ENCODE measurements at regions not wholly inside any gene's neighbourhood (a gene's known extent, or its start where the extent isn't known, plus 50 kb on each side); places are given as distances from the start of the nearest gene placed in this dataset.

DNA sequence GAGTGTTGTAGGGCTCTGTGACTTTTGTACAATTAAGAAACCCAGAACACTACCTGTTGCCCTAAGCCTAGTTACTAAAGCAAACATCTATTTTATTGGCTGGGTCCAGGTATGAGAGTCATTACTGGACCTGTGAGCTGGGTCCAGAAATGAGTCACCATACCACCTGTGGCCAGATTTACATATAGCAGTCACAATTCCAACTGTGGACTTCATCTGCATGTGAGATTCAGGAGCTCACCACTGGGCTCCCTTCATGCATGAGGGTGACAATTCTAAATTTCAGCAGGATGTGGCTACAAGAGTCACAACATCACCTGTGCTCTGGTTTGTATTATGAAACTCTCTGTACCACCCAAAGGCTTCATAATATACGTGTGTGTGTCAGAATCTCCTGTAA, 2038.0 kb downstream of the TP53TG3F start:
- TF ChIP-seq, protein P1, sequence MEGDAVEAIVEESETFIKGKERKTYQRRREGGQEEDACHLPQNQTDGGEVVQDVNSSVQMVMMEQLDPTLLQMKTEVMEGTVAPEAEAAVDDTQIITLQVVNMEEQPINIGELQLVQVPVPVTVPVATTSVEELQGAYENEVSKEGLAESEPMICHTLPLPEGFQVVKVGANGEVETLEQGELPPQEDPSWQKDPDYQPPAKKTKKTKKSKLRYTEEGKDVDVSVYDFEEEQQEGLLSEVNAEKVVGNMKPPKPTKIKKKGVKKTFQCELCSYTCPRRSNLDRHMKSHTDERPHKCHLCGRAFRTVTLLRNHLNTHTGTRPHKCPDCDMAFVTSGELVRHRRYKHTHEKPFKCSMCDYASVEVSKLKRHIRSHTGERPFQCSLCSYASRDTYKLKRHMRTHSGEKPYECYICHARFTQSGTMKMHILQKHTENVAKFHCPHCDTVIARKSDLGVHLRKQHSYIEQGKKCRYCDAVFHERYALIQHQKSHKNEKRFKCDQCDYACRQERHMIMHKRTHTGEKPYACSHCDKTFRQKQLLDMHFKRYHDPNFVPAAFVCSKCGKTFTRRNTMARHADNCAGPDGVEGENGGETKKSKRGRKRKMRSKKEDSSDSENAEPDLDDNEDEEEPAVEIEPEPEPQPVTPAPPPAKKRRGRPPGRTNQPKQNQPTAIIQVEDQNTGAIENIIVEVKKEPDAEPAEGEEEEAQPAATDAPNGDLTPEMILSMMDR (IDR thresholded peaks at IDR 0.05; ENCODE audit: low read depth, low read length) = no peak
- no peak for TF ChIP-seq EZH2phosphoT487 (IDR thresholded peaks at IDR 0.05; ENCODE audit: low read depth)

All from OCI-LY3 (cell line).